GM19351 (cell line): ENCODE measurements at regions not wholly inside any gene's neighbourhood (a gene's known extent, or its start where the extent isn't known, plus 50 kb on each side); places are given as distances from the start of the nearest gene placed in this dataset.

ENCODE experiments used
- ATAC-seq: cut with Tn5 transposase; IDR thresholded peaks from one replicate; pipeline ENCODE4 v1.9.1; 2021; ENCODE audit warnings: mild to moderate bottlenecking, moderate library complexity; ENCODE audit not compliant: unreplicated experiment

DNA sequence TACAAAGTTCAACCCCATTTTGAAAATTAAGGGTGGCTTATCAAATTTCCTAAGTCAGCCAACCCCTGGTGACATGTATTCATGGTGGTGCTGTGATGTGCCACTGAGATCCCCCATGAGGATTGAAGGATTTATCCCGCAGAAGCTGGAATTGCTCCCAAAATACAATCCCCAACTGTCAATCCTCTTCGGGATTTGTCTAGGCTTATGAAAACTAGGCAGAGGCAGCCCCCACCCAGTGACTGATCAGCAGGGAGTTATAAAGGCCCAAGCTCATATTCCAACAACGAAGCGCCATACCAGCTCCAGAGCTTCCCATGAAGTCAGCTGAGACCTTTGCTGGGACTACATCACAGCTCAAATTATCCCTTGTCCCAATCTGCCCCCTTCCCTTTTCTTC lies 316.0 kb downstream of the ENC1 start:
- no peak for ATAC-seq

DNA sequence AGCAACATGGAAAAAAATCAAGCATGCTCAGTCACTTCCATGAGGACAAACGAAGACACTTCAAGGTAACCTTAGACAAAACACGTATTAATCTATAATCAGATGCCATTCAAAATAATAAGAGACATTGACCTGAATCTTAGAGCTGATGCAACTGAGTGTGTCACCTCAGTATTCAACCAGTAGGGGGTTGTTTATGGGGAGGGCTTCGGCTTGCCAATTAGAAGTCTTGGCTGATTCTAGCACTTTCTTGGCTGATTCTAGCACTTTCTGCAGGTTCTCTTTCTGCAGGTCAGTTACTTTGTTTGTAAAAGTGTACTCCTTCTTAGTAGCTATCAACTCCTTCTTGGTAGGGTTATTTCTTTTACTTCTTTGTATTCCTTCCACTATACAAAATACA lies 317.6 kb downstream of the ENC1 start:
- ATAC-seq: no peak

DNA sequence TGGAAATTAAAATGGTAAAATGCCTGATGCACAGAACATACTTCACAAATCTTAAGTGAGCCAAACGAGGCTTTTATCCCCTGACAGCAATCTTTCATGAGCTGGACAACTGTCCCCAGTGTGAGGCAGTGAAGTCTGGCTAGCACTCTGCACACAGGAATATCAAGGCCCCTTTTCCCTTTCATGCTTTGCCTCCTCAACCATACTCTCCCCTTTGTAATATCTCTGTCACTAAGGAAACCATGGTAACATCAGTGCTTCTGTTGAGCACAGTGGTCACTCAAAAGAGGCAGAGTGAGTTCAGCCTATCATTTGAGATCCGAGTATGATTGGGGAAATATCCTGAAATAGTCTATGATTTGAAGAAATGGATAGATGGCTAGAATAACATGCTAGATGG lies 318.3 kb downstream of the ENC1 start:
- ATAC-seq: no peak

DNA sequence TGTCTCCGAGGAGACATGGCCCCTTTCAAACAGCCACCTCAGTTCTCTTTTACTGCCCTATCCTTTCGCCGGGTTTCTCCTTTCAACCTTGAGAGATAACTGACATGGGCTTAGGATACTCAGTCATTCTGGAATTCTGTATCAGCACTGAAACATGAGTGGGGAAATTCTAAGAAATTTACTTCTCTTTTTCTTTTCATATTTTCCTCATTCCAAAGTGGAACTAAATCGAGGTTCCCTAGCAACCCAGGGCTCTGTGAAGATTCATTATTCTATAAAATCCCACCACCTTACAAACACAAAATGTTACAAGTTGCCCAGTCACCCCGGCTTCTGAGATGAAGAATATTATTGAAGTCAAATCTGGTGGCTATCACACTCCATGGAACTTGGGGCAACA lies 319.2 kb downstream of the ENC1 start:
- no peak for ATAC-seq

DNA sequence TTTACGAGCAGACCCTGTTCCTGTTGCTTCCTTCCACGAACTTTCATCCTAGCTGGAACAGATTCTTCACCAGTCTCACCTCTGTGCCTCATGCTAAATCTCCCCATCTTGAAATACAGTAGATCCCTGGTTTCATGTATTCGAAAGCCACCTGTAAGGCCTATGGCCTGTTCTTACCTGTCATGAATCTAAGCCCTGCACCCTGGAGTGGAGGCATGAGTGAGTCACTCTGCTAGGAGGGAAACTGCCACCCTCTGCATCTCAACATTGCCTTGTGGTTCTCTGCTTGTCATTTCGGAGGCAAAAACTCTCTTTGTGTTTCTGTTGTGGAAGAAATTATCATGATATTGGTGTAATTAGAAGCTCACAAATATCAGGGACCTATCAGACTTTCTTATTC lies 320.0 kb downstream of the ENC1 start:
- no peak for ATAC-seq

DNA sequence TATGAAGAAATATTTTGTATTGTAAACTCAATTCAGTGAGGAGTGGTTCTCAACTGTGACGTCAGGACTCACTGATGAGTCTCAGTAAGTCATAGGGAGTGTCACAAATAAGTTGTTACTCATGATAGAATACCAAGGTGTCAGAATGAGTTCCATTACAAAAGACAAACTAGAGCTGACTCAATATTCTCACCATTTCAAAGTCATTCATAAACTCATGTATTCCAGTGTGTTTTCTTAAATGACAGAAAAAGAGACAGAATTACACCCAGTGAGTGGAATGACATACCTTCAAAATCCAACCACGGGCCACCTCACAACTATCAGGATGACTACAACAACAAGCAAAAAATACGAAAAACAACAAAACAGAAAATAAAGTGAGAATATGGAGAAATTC lies 321.5 kb downstream of the ENC1 start:
- ATAC-seq: no peak

DNA sequence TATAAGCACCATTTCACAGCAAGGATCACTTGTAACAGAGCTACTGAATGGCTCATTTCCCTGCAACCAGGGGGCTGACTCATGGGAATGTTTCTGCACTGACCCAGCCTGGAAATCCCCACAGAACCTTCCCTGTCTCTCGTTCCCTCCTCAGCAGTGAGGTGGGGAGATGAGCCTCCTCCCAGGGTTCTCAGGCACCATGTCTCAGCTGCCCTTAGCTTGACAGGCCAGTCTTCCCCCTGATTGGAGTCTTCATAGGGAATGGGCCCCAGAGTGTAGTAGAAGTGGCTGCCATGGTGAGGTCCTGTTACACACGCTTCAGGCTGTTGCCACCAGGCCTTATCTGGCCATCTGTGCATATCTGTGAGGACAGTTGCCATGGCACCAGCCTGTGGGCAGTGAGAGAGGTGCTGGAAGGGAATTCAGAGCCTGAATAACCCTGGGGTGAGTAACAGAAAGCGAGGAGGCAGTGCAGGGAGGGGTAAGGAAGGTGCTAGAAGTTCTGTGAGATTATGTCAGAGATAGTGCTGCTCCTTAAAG lies 324.4 kb downstream of the ENC1 start:
- no peak for ATAC-seq

DNA sequence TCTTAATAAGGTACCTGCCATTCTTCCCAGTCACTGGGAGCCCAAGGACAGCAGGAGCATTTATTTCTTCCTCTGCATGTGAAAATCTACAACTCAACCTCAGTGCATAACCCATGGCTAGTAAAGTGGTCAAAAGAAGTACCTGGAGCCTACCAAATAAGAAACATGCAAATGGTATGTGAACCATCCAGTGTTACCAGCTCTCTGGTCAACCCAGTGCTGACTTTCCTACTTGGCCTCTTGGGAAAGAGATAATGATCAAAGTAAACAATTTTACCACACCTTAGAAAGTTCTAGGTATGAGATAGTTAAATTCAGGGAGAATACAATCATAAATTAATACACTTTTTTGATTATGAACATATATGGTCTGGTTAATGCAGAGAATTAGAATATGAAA lies 325.6 kb downstream of the ENC1 start:
- no peak for ATAC-seq

DNA sequence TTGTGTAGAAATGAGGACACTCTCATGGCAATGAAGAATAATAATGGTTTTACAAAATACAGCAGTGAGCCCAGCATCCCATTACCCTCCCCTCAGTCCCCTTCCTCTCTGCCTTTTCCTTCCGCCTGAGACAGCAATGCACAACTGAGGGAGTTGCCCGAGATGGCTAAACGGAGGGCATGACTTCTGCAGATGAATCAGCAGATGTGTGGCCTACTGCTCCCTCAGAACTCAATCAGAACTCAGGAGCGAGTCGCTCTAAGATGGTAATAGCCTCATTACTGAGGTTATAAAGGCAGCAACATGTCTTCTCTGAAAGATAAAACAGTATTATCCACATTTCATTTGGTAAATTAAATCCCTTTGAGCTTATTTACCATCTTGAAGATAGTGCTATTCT lies 326.6 kb downstream of the ENC1 start:
- no peak for ATAC-seq

DNA sequence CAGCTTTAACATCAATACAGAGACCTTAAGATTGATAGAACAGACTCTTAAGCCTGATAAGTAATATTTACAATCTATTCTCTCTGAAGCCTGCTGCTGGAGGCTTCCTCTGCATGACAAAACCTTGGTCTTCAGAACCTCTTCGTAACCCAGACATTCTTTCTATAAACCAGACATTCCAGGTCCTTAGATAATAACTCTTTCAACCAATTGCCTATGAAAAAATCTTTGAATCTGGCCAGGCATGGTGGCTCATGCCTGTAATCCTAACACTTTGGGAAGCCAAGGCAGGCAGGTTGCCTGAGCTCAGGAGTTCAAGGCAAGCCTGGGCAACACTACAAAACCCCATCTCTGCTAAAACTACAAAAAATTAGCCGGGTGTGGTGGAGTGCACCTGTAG lies 327.8 kb downstream of the ENC1 start:
- ATAC-seq: no peak

DNA sequence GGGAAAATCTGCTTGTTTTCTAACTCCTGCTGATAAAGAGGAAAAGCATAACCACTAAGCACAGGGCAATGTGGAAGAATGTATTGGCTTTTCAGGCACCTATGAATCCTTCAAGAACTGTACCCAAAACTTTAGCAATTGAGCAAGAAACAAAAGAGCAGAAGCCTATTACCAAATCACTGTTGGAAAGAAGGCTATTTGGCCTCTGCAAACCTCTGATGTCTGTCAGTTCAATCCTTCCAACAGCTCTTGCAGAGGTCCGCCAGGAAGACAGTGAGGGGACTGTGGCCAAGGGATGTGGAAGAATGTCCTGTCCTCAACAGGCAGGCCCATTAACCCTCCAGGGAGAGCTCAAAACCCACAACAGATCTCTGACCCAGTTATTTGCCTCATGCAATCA lies 328.6 kb downstream of the ENC1 start:
- no peak for ATAC-seq

DNA sequence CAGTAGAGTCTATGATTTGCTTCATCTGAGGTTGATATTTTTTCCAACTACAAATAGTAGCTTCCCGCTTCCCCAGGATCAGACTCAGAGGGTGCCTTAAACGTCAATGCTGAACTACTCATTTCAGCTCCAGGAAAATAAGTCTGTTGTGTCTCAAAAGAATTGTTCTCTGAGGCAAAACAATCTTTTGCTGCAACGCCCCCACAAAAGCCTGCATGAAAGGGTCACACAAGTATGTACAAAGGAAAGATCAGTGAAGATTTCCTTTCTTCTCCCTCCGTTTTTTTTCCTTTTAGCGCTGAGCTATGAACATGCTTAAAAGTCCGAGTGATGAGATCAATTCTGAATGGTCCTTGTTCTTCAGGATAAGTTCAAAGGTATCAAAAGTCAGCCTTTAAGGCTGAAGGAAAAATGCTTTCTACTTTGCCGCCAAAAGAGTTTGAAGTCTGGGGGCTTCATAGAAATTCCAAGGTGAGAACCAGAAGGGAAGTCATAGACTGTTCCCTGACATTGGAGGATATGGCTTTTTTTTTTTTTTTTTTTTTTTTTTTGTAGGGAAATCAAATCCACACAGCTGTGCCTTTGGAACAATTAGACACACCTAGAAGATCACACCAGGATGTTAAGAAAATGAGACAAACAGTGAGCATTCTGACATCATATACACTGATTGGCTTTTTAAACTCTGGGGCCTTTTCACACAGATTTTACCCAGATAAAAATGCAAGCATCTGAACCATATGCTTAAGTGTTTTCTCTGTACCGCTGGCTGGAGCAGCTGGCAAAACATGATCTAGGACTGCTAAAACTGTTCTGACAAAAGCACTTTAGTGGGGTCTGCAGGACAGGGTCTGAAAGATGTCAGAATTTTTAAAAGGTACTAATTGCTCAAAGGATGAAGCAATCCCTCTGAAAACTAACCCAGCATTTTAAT lies 329.3 kb downstream of the ENC1 start:
- no peak for ATAC-seq

DNA sequence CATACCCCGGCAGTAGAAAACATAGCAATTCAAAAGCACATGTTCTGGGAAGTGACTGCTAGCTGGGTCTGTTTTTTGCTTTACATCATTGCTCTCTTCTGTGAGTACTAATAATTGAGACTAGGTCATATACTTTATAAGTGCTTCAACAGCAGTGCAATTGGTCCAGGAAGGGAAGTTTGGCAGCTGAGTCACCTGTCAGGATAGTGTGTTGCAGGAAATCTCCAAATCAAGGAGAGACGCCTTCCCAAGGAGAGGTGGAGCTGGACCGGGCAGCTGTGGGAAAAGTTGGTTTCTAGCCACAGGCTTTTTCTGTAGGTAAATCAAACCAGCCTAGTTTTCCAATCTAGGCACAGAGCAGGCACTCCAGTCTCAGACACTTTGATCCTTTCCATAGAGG lies 330.1 kb downstream of the ENC1 start:
- no peak for ATAC-seq

DNA sequence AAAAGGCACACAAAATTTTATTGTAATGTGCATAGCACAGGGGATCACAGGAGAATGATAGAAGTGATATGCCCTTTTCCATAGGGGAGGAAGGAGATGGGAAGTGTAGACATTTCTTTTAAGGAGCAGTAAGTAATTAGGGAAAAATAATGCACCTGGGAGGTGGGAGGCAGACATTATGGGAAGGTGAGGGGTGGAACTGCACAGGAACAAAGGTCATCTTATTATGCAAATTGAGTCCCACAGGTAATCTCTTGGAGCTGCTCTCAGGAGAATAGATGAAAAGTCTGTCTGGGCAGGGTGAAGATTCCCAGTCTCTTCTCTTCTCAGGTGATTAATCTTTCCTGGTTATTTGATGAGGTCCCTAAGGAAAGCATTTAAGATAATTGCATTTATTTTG lies 331.5 kb downstream of the ENC1 start:
- no peak for ATAC-seq

DNA sequence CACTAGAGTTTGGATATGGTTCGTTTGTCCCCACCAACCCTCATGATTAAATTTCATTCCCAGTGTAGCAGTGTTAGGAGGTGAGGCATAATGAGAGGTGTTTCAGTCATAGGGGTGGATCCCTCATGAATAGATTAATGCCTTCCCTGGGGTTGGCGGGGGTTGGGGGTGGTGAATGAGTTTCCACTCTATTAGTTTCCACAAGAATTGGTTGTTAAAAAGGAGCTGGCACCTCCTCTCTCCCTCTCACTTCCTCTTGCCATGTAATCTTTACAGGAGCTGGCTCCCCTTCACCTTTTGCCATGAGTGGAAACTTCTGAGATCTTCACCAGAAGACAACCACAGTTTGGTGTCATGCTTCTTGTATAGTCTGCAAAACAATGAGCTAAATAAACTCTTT lies 333.7 kb downstream of the ENC1 start:
- no peak for ATAC-seq

DNA sequence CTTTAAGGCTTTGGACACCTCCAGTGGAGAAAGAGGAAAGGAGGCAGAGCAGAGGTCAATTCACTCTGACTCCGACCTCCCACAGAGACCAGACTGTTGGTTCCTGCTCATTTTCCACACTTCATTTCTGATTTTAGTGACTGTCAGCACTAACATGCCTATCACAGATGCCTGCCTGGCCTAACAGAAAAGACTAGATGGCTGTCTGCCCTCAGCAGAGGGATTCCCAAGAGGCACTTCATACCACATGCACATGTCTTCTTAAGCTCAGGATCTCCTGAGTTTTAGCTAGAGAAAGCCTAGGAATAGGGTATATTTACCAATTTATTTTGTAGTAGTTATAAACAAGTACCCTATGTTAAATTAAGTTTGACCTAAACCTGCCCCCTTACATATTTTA lies 336.0 kb downstream of the ENC1 start:
- ATAC-seq: no peak

DNA sequence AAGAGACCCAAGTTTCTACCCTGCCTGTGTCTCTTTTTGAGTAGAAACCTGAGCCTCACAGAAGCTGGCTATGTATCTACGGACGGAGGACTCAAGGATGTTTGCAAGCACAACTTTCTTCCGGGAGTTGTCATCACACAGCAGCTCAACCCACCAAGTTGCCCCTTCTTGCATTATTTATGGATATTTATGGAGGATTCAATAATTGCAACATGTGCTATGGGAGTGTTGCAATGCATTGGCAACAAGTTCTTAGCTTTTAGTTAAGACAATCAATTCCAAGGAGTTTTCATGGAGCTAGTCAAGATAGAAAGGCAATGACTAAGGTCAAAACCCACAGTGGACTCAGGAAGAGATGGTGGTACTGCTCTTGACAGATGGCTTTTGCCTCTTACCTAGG lies 336.9 kb downstream of the ENC1 start:
- ATAC-seq: no peak

DNA sequence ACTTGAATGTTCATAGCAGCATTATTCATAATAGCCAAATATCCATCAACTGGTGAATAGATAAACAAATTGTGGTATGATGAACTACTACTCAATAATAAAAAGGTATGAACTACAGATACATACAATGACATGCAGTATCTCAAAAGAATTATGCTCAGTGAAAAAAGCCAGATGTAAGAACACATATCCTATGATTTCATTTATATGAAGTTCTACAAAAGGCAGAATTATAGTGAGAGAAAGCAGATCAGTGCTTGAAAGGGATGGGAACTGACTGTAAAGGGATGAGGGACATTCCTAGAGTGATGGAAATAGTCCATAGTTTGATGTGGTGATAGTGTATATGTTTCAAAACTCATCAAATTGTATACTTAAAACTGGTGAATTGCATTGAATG lies 339.0 kb downstream of the ENC1 start:
- ATAC-seq: no peak

DNA sequence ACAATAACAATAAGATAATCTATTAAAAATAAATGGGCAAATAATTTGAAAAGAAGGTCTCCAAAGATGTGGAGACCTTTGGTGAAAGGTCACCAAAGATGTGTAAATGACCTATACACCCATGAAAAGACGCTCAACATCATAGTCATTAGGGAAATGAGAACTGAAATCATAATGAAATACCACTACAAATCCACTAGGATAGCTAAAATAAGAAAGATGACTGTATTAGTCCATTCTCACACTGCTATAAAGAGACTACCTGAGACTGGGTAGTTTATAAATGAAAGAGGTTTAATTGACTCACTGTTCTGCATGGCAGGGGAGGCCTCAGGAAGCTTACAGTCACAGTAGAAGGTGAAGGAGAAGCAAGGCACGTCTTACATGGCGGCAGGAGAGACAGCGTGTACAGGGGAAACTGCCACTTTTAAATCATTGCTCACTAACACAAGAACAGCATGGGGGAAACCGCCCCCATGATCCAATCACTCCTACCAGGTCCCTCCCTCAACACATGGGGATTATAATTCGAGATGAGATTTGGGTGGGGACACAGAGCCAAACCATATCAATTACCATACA lies 339.6 kb downstream of the ENC1 start:
- no peak for ATAC-seq

DNA sequence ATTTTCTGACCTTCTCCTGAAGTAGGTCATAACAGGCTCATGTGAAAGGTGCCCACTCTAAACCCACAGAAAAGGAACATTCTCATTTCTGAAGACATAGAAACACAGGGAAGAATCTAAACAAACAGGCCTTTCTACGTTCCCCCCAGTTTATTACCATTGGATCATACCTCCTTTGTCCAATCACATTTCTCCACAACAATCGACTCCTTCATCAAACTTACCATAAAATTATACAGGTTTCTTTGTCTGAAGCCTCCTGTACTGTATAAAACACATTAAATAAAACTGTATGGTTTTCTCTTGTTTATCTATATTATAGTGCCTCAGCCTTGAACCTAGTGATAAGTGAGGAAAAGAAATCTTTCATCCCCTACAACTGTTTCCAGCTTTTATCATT lies 340.7 kb downstream of the ENC1 start:
- no peak for ATAC-seq

DNA sequence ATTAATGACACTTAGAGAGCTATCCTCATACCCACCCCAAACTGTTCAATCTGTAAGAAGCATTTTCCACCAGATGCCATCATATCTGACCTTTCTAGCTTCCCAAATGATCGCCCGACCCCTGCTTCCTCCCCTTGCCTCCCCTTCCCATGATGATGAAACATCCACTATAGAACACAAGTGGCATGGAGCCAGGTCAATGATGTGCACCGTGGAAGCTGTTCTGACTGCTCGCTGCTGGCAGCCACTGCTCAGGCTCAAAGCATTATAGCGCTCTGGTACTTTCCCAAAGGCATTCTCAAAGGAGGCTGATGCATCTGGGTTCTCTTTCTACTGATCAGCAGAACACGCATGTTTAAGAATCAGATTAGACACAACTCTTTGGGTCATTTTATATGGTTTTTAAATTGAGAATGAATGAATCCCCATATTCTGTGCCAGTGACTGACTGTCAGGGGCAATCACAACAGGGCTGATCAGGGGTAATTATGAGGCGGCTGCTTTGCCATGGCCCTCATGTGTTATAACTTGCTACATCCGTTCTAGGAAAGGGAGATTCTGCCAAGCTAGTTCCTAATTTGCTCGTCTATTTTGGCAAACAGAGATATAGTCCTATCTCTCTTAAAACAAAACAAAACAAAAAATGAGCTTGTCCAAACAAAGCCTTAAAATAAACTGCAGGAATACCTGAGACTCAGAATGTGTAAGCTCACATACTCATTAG lies 343.7 kb downstream of the ENC1 start:
- no peak for ATAC-seq

DNA sequence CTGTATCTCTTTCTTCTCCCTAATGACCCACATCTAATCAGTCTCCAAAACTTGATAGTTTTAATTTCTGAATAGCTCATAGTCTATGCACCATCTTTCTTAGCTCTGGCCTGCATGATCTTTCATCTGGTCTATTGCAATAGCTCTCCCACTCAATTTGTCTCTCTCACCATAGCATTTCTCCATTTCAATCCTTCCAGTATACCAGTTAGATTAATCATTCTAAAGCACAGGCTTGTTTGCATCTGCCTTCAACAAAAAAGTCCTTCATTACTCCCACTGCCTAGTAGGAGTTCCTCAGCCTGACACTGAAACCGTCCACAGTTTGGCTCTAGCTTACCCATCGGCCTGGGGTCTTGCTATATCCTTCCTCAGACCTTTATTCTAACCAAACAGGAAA lies 344.9 kb downstream of the ENC1 start:
- no peak for ATAC-seq
